Epidermal melanocyte (primary cell): ENCODE measurements at regions not wholly inside any gene's neighbourhood (a gene's known extent, or its start where the extent isn't known, plus 50 kb on each side); places are given as distances from the start of the nearest gene placed in this dataset.

Source experiments
- DNase-seq: peaks from one replicate; pipeline ENCODE4 v3.0.0; 2011; ENCODE audit warnings: low spot score; ENCODE audit not compliant: insufficient read length

- no peak for DNase-seq
Observed at GRCh38 chr11:110019675-110020074, 73.5 kb upstream of the ZC3H12C start.

DNA sequence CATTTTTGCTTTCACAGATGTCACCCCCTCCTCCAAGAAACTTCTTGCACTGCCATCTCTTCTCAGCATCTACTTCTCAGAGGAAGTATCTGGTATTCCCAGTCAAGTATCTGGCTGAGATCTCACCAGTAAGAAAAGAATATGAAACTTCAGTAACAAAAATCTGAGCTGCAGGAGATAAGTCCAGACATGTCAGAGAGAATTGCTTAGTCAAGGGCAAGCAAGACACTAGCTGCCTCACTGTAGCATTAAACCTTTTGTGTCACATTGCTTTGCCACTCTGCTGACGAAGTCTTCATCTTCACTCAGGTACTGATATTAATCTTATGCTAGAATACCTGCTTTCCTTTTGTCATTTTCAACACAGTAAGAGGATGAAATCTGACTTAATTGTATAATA lies 70.6 kb upstream of the ZC3H12C start:
- no peak for DNase-seq

GRCh38 chr11:110023711-110024110 lies 69.5 kb upstream of the ZC3H12C start:
- no peak for DNase-seq

GRCh38 chr11:110026858-110027626 lies 66.2 kb upstream of the ZC3H12C start:
- peak; percentile 67 for DNase-seq

GRCh38 chr11:110027627-110028371 lies 65.4 kb upstream of the ZC3H12C start:
- DNase-seq = no peak

DNA sequence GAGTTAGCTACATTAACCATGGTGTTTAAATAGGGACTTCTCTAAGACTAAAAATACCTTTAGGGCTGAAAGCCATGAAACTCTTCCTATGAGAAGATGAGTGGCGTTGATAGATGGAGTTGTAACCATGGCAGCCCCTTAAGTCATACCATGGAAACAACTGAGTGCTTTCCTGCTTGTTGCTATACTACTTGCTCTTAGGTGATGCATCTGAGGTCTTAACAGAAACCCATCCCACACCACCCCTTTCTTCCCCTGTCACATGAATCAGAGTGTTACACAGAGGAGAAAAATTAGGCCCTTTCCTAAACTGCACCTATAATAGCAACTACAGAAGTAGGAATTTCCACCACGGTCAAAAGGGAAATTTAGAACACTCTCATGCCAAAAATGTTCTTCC lies 64.3 kb upstream of the ZC3H12C start:
- DNase-seq = no peak

DNA sequence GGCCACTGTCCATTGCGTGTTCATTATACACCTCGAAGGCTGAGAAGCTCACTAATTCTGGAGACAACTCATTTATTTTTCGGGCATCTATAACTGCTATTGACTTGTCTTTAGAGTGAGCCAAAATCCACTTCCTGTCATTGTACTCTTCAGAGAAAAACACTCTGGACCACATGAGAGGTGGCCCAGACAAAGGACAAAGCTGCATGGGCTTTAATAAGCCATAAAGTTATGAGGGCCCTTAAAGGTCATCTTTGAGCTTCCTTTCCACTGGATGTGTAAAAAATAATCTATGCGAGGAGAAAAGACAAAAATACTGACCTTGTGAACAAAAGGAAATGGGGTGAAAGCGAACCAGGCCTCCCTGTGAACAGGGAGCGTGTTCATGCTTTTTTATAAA lies 63.5 kb upstream of the ZC3H12C start:
- DNase-seq = no peak

- DNase-seq = no peak
Observed at GRCh38 chr11:110031171-110031570, 62.0 kb upstream of the ZC3H12C start.

- no peak for DNase-seq
Observed at GRCh38 chr11:110032259-110032658, 60.9 kb upstream of the ZC3H12C start.

GRCh38 chr11:110032957-110033570 lies 60.1 kb upstream of the ZC3H12C start:
- DNase-seq = no peak

DNA sequence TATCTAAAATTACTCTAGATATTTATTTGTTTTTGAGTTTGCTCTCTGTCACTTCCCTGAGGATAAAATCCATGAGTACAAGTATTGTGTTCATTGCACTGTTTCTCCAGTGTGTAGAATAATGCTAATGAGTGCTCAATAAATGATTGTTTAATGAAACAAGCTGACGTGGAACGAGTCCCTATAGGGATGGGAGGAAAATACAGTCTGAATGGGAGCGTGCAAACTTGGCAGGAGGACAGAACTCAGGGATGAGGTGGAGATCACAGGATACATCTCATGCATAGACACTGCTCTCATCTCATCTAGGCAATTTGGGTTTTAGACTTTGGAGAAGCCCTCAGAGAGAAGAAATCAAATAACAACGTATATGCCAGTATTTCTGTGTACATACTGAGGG lies 58.4 kb upstream of the ZC3H12C start:
- DNase-seq = no peak

GRCh38 chr11:110035357-110035756 lies 57.8 kb upstream of the ZC3H12C start:
- no peak for DNase-seq

GRCh38 chr11:110038201-110038600 lies 55.0 kb upstream of the ZC3H12C start:
- DNase-seq = no peak
